GM12878 (cell line): ENCODE measurements at regions not wholly inside any gene's neighbourhood (a gene's known extent, or its start where the extent isn't known, plus 50 kb on each side); places are given as distances from the start of the nearest gene placed in this dataset.

Experiments used
- CBX3 ChIP-seq: fragments of 200-600 bp; sonication (generic); IDR thresholded peaks from 2 replicates; pipeline ENCODE4 v1.6.1; 2016; ENCODE audit warnings: low read depth, borderline replicate concordance
- CUX1 ChIP-seq: IDR thresholded peaks from 2 replicates; pipeline ENCODE4 v1.6.1; 2012; ENCODE audit warnings: improper control_type of control experiment, low read depth, low read length; ENCODE audit not compliant: insufficient replicate concordance
- IRF3 ChIP-seq: fragments of 450-650 bp; IDR thresholded peaks from 2 replicates; pipeline ENCODE4 v1.6.1; 2014; ENCODE audit warnings: mild to moderate bottlenecking
- KLF5 ChIP-seq: fragments of 450-650 bp; IDR thresholded peaks from 2 replicates; pipeline ENCODE4 v1.6.1; 2014; ENCODE audit warnings: mild to moderate bottlenecking; ENCODE audit not compliant: partially characterized antibody
- NKRF ChIP-seq: fragments of 450-650 bp; conservative IDR thresholded peaks from 2 replicates; pipeline ENCODE4 v1.6.1; 2017; ENCODE audit warnings: mild to moderate bottlenecking, moderate library complexity
- PAX5 ChIP-seq: IDR thresholded peaks from 2 replicates; pipeline ENCODE4 v1.6.1; 2011; ENCODE audit warnings: low read depth, low read length, borderline replicate concordance
- POLR2A ChIP-seq: IDR thresholded peaks from 2 replicates; pipeline ENCODE4 v1.6.1; 2011; ENCODE audit warnings: low read depth, mild to moderate bottlenecking, low read length
- RAD21 ChIP-seq: IDR thresholded peaks from 2 replicates; pipeline ENCODE4 v1.6.1; 2011; ENCODE audit warnings: mild to moderate bottlenecking, low read depth, low read length, moderate library complexity; ENCODE audit not compliant: insufficient read depth
- SREBF1 ChIP-seq: IDR thresholded peaks from 2 replicates; pipeline ENCODE4 v1.6.1; 2012; ENCODE audit warnings: mild to moderate bottlenecking, low read length
- TARDBP ChIP-seq: IDR thresholded peaks from 2 replicates; pipeline ENCODE4 v1.6.1; 2016; ENCODE audit warnings: borderline replicate concordance
- TCF7 ChIP-seq: IDR thresholded peaks from 2 replicates; pipeline ENCODE4 v1.6.1; 2014; ENCODE audit warnings: antibody characterized with exemption, borderline replicate concordance
- USF2 ChIP-seq: IDR thresholded peaks from 2 replicates; pipeline ENCODE4 v1.6.1; 2011; ENCODE audit warnings: low read depth, low read length, improper control_type of control experiment, borderline replicate concordance
- ZNF217 ChIP-seq: fragments of 450-650 bp; IDR thresholded peaks from 2 replicates; pipeline ENCODE4 v1.6.1; 2017; ENCODE audit warnings: antibody characterized with exemption, mild to moderate bottlenecking
- ZNF687 ChIP-seq: fragments of 450-650 bp; IDR thresholded peaks from 2 replicates; pipeline ENCODE4 v1.6.1; 2017; ENCODE audit warnings: mild to moderate bottlenecking, moderate library complexity

- no peak for TF ChIP-seq IRF3
- no peak for TF ChIP-seq USF2
- no peak for TF ChIP-seq POLR2A
- peak; percentile 82 for TF ChIP-seq TCF7
- TF ChIP-seq CUX1: no peak
- TF ChIP-seq KLF5: no peak
- no peak for TF ChIP-seq ZNF687
- TF ChIP-seq NKRF: no peak
- no peak for TF ChIP-seq TARDBP
- TF ChIP-seq RAD21: no peak
- no peak for TF ChIP-seq ZNF217
- peak; percentile 93 for TF ChIP-seq PAX5
- TF ChIP-seq SREBF1: no peak
- no peak for TF ChIP-seq CBX3
Observed at GRCh38 chr14:53570411-53571387, 385.9 kb downstream of the BMP4 start (continued).
